Mesenchymal stem cell (in vitro differentiated cells and primary cell): ENCODE measurements at regions not wholly inside any gene's neighbourhood (a gene's known extent, or its start where the extent isn't known, plus 50 kb on each side); places are given as distances from the start of the nearest gene placed in this dataset.

ENCODE experiments used
- DNase-seq: peaks from one replicate; pipeline ENCODE4 v3.0.0-alpha.2; 2013
- H2AFZ ChIP-seq: one replicate; pipeline ENCODE4 v1.6.1; 2013; ENCODE audit warnings: low read depth, mild to moderate bottlenecking, control low read depth, inconsistent platforms, low read length, moderate library complexity
- H2AK5ac ChIP-seq: 2 replicates; pipeline ENCODE4 v1.6.1; 2013; ENCODE audit warnings: low read length, moderate library complexity, mild to moderate bottlenecking, inconsistent platforms; ENCODE audit not compliant: severe bottlenecking
- H2BK120ac ChIP-seq: one replicate; pipeline ENCODE4 v1.6.1; 2013; ENCODE audit warnings: low read depth, mild to moderate bottlenecking, inconsistent platforms, low read length, moderate library complexity
- H2BK12ac ChIP-seq, 2 experiments: one replicate each; pipeline ENCODE4 v1.6.1; 2013; ENCODE audit warnings: inconsistent platforms in 2 of 2, low read length in 2 of 2, mild to moderate bottlenecking in 2 of 2, moderate library complexity in 2 of 2, control low read depth in 1 of 2
- H2BK15ac ChIP-seq: one replicate; pipeline ENCODE4 v1.6.1; 2013; ENCODE audit warnings: mild to moderate bottlenecking, low read depth, inconsistent platforms; ENCODE audit not compliant: poor library complexity, severe bottlenecking
- H2BK5ac ChIP-seq: 2 replicates; pipeline ENCODE4 v1.6.1; 2013; ENCODE audit warnings: low read depth, mild to moderate bottlenecking, low read length, control low read depth, inconsistent platforms; ENCODE audit not compliant: poor library complexity, severe bottlenecking
- H3K14ac ChIP-seq, 2 experiments: one replicate each; pipeline ENCODE4 v1.6.1; 2013; ENCODE audit warnings: inconsistent platforms in 2 of 2, low read length in 2 of 2, control low read depth in 1 of 2, mild to moderate bottlenecking in 1 of 2, moderate library complexity in 1 of 2
- H3K18ac ChIP-seq, 2 experiments: one replicate each; pipeline ENCODE4 v1.6.1; 2013; ENCODE audit warnings: inconsistent platforms in 2 of 2, low read length in 2 of 2, control low read depth in 1 of 2, low read depth in 1 of 2, mild to moderate bottlenecking in 1 of 2
- H3K23ac ChIP-seq, 2 experiments: one replicate each; pipeline ENCODE4 v1.6.1; 2013; ENCODE audit warnings: inconsistent platforms in 2 of 2, low read length in 2 of 2, mild to moderate bottlenecking in 2 of 2, moderate library complexity in 2 of 2, control low read depth in 1 of 2
- H3K27ac ChIP-seq: 2 replicates; pipeline ENCODE4 v1.5.1; 2013; ENCODE audit warnings: mild to moderate bottlenecking, moderate library complexity, low read length, control low read depth, inconsistent platforms; ENCODE audit not compliant: poor library complexity, severe bottlenecking
- H3K27me3 ChIP-seq, 2 experiments: 2 replicates each; pipeline versions ENCODE4 v1.6.1 to v1.7.0; 2013; ENCODE audit warnings: low read length in 2 of 2, mild to moderate bottlenecking in 2 of 2, moderate library complexity in 2 of 2, control low read depth in 1 of 2, inconsistent platforms in 1 of 2; ENCODE audit not compliant: control insufficient read depth in 1 of 2, insufficient read depth in 1 of 2
- H3K36me3 ChIP-seq, 2 experiments: 2 replicates each; pipeline versions ENCODE4 v1.6.1 to v1.7.0; 2013; ENCODE audit warnings: low read length in 2 of 2, control low read depth in 1 of 2, inconsistent platforms in 1 of 2, low read depth in 1 of 2, mild to moderate bottlenecking in 1 of 2; ENCODE audit not compliant: insufficient read depth in 2 of 2, control insufficient read depth in 1 of 2
- H3K4ac ChIP-seq, 2 experiments: one replicate each; pipeline ENCODE4 v1.6.1; 2013; ENCODE audit warnings: inconsistent platforms in 2 of 2, low read length in 2 of 2, mild to moderate bottlenecking in 2 of 2, moderate library complexity in 2 of 2, control low read depth in 1 of 2, low read depth in 1 of 2
- H3K4me1 ChIP-seq: 2 replicates; pipeline ENCODE4 v1.6.1; 2013; ENCODE audit warnings: low read depth, low read length, control low read depth; ENCODE audit not compliant: control insufficient read depth, insufficient read depth
- H3K4me2 ChIP-seq: 2 replicates; pipeline ENCODE4 v1.6.1; 2013; ENCODE audit warnings: low read length, mild to moderate bottlenecking, inconsistent platforms; ENCODE audit not compliant: poor library complexity, severe bottlenecking
- H3K4me3 ChIP-seq, 2 experiments: 2 replicates each; pipeline versions ENCODE4 v1.5.1 to v1.7.0; 2013; ENCODE audit warnings: low read length in 2 of 2, mild to moderate bottlenecking in 2 of 2, control low read depth in 1 of 2, low read depth in 1 of 2; ENCODE audit not compliant: insufficient read depth in 1 of 2
- H3K79me1 ChIP-seq: replicated peaks from 2 replicates; pipeline ENCODE4 v1.6.1; 2013; ENCODE audit warnings: mild to moderate bottlenecking, control low read depth, low read length, inconsistent platforms; ENCODE audit not compliant: poor library complexity, severe bottlenecking
- H3K9ac ChIP-seq: 2 replicates; pipeline ENCODE4 v1.7.0; 2013; ENCODE audit warnings: mild to moderate bottlenecking, low read length, moderate library complexity
- H3K9me3 ChIP-seq: 2 replicates; pipeline ENCODE4 v1.7.0; 2013; ENCODE audit warnings: mild to moderate bottlenecking, low read length; ENCODE audit not compliant: control insufficient read depth
- H4K8ac ChIP-seq: one replicate; pipeline ENCODE4 v1.6.1; 2013; ENCODE audit warnings: inconsistent platforms, mild to moderate bottlenecking, low read length, moderate library complexity
- H4K91ac ChIP-seq: one replicate; pipeline ENCODE4 v1.6.1; 2013; ENCODE audit warnings: mild to moderate bottlenecking, low read length, inconsistent platforms
- WGBS: methylation state at CpG from one replicate; pipeline ENCODE4 v1.1.7; 2013; ENCODE audit warnings: mixed read lengths; 5-methylcytosine and 5-hydroxymethylcytosine counted together

DNA sequence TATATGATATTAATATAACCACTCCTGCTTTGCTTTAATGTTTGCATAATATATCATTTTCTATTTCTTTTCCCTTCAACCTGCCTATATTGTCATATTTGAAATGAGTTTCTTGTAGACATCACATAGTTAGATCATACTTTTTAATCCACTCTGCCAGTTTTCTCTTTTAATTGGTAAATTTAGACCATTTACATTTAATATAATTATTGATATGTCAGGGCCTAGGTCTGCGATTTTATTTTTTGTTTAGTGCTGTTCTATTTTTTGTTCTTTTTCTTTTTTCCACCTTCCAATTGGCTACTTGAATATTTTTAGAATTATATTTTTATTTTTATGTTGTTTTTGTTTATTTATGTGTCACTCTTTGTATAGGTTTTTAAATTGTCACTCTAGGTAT is 213.3 kb downstream of the C1orf94 start:
- H3K4me3 ChIP-seq = no peak overlapping the region
- no peaks in the 10 kb centered on the region for H3K4me1 ChIP-seq
- H2BK12ac ChIP-seq = no peak overlapping the region
- no peak overlapping the region for H2BK5ac ChIP-seq
- H3K4me2 ChIP-seq = no peak overlapping the region
- no peak overlapping the region for H3K14ac ChIP-seq
- H3K4ac ChIP-seq = no peak overlapping the region
- H2BK120ac ChIP-seq = no peak overlapping the region
- H2BK15ac ChIP-seq = no peak overlapping the region
- H3K36me3 ChIP-seq = no peaks in the 10 kb centered on the region
- H3K27ac ChIP-seq = no peak overlapping the region
- H3K9ac ChIP-seq = no peak overlapping the region
- H4K8ac ChIP-seq = no peak overlapping the region
- no CpG with 5 or more reads among the region's 1 CpG for WGBS
- no peak for DNase-seq
- no peak overlapping the region for H3K18ac ChIP-seq
- H4K91ac ChIP-seq = no peak overlapping the region
- no peaks in the 10 kb centered on the region for H3K79me1 ChIP-seq
- H3K23ac ChIP-seq = no peak overlapping the region
- H3K27me3 ChIP-seq = peaks cover 0 to 2% of the 10 kb centered on the region in 2 experiments
- peaks cover 13% of the 10 kb centered on the region for H3K9me3 ChIP-seq
- H2AFZ ChIP-seq = no peak overlapping the region
- no peak overlapping the region for H2AK5ac ChIP-seq

- Histone ChIP-seq H3K9me3 (peaks cover 2% of the 10 kb centered on the region), H3K27me3 (peaks cover 0 to 8% of the 10 kb centered on the region in 2 experiments), H3K9ac (no peak overlapping the region), H3K4me1 (no peaks in the 10 kb centered on the region), H2AK5ac (no peak overlapping the region), H3K4ac (no peak overlapping the region), H2BK12ac (no peak overlapping the region), H3K27ac (no peak overlapping the region), H3K4me2 (no peak overlapping the region), H3K4me3 (no peak overlapping the region), H2BK15ac (no peak overlapping the region), H2BK5ac (no peak overlapping the region), H3K79me1 (no peaks in the 10 kb centered on the region), H3K36me3 (no peaks in the 10 kb centered on the region), H3K14ac (no peak overlapping the region), H3K23ac (no peak overlapping the region), H4K91ac (no peak overlapping the region), H2AFZ (no peak overlapping the region), H4K8ac (no peak overlapping the region), H2BK120ac (no peak overlapping the region), H3K18ac (no peak overlapping the region)
- DNase-seq = no peak
- no CpG with 5 or more reads among the region's 2 CpGs for WGBS
Measured at GRCh38 chr1:34396042-34396441, 219.3 kb downstream of the C1orf94 start.

- Histone ChIP-seq H3K27me3 (peaks cover 0 to 5% of the 10 kb centered on the region in 2 experiments), H2BK120ac (no peak overlapping the region), H2BK15ac (no peak overlapping the region), H3K9ac (no peak overlapping the region), H3K14ac (no peak overlapping the region), H3K4me2 (no peak overlapping the region), H3K4me3 (no peak overlapping the region), H3K18ac (no peak overlapping the region), H4K91ac (no peak overlapping the region), H3K36me3 (no peaks in the 10 kb centered on the region), H3K4me1 (no peaks in the 10 kb centered on the region), H3K27ac (no peak overlapping the region), H3K4ac (no peak overlapping the region), H3K79me1 (no peaks in the 10 kb centered on the region), H3K9me3 (no peaks in the 10 kb centered on the region), H2BK5ac (no peak overlapping the region), H2BK12ac (no peak overlapping the region), H2AFZ (no peak overlapping the region), H3K23ac (no peak overlapping the region), H4K8ac (no peak overlapping the region), H2AK5ac (no peak overlapping the region)
- DNase-seq = no peak
- WGBS = 78% methylated on average over 4 of the region's 5 CpGs
Measured at GRCh38 chr1:34398241-34398915, 221.7 kb downstream of the C1orf94 start.

GRCh38 chr1:34398916-34399275 is 222.2 kb downstream of the C1orf94 start:
- Histone ChIP-seq H2AFZ (no peak overlapping the region), H3K23ac (no peak overlapping the region), H3K9ac (no peak overlapping the region), H3K4me1 (no peaks in the 10 kb centered on the region), H3K4ac (no peak overlapping the region), H4K8ac (no peak overlapping the region), H2BK120ac (no peak overlapping the region), H2BK15ac (no peak overlapping the region), H3K14ac (no peak overlapping the region), H3K4me3 (no peak overlapping the region), H2BK5ac (no peak overlapping the region), H3K9me3 (no peaks in the 10 kb centered on the region), H2BK12ac (no peak overlapping the region), H3K4me2 (no peak overlapping the region), H3K27ac (no peak overlapping the region), H3K36me3 (no peaks in the 10 kb centered on the region), H4K91ac (no peak overlapping the region), H3K79me1 (no peaks in the 10 kb centered on the region), H2AK5ac (no peak overlapping the region), H3K27me3 (peaks cover 0 to 5% of the 10 kb centered on the region in 2 experiments), H3K18ac (no peak overlapping the region)
- DNase-seq = no peak
- WGBS = 60% methylated on average over 4 of the region's 4 CpGs
